RWPE2 (cell line): ENCODE measurements at regions not wholly inside any gene's neighbourhood (a gene's known extent, or its start where the extent isn't known, plus 50 kb on each side); places are given as distances from the start of the nearest gene placed in this dataset.
A peak's percentile ranks its signal among the peaks of the same experiment; 100 is the strongest.

Experiments used
- ATAC-seq: fragments of 200-7000 bp; cut with Tn5 transposase; 3 replicates; pipeline ENCODE4 v1.9.1; 2021; ENCODE audit warnings: low read depth
- DNase-seq: peaks from one replicate; pipeline ENCODE4 v3.0.0-alpha.2; 2020; ENCODE audit warnings: low spot score
- H3K27ac ChIP-seq: fragments of 450-650 bp; 2 replicates; pipeline ENCODE4 v1.5.1; 2017; ENCODE audit warnings: mild to moderate bottlenecking; ENCODE audit not compliant: poor library complexity, severe bottlenecking
- H3K27me3 ChIP-seq: fragments of 250-450 bp; sonication (Bioruptor Pico); 2 replicates; pipeline ENCODE4 v1.5.1; 2021; ENCODE audit warnings: mild to moderate bottlenecking, moderate library complexity; ENCODE audit not compliant: insufficient read depth, poor library complexity, severe bottlenecking
- H3K36me3 ChIP-seq: fragments of 250-450 bp; sonication (Bioruptor Pico); 2 replicates; pipeline ENCODE4 v1.5.1; 2020; ENCODE audit warnings: low read depth, mild to moderate bottlenecking, moderate library complexity
- H3K4me1 ChIP-seq: fragments of 250-450 bp; sonication (Bioruptor Pico); 2 replicates; pipeline ENCODE4 v1.5.1; 2021; ENCODE audit warnings: mild to moderate bottlenecking, moderate library complexity; ENCODE audit not compliant: insufficient read depth, poor library complexity, severe bottlenecking
- H3K4me3 ChIP-seq: fragments of 250-450 bp; sonication (Bioruptor Pico); 2 replicates; pipeline ENCODE4 v1.5.1; 2021; ENCODE audit warnings: mild to moderate bottlenecking, moderate library complexity; ENCODE audit not compliant: severe bottlenecking
- H3K9me3 ChIP-seq: fragments of 250-450 bp; sonication (Bioruptor Pico); 2 replicates; pipeline ENCODE4 v1.5.1; 2021; ENCODE audit warnings: mild to moderate bottlenecking, moderate library complexity; ENCODE audit not compliant: severe bottlenecking
- TF ChIP-seq, protein P1 (sequence below): fragments of 450-650 bp; IDR thresholded peaks from one replicate; pipeline ENCODE4 v1.5.1; 2017; ENCODE audit warnings: mild to moderate bottlenecking, moderate library complexity; ENCODE audit not compliant: poor library complexity, severe bottlenecking

GRCh38 chr17:79232957-79233356, 158.3 kb downstream of the ENGASE start:
- no peaks in the 10 kb centered on the region for H3K27me3 ChIP-seq
- no peak for ATAC-seq
- no peak for DNase-seq

DNA sequence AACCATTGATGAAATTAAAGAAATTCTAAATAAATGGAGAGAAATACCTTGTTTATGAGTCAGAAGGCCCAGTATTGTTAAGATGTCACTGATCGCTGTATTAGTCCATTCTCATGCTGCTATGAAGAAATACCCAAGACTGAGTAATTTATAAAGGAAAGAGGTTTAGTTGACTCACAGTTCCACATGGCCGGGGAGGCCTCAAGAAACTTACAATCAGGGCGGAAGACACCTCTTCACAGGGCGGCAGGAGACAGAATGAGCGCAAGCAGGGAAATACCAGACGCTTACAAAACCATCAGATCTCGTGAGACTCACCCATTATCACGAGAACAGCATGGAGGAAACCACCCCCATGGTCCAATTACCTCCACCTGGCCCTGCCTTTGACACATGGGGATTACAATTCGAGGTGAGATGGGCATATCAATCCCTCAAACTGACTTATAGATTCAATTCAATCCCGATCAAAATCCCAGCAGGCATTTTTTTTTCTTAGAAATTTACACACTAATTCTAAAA, 157.2 kb downstream of the ENGASE start:
- no peak for DNase-seq
- no peaks in the 10 kb centered on the region for H3K27me3 ChIP-seq

More at GRCh38 chr17:79232957-79233356, 158.3 kb downstream of the ENGASE start:
- Histone ChIP-seq H3K9me3 (no peaks in the 10 kb centered on the region), H3K4me1 (peaks cover 22% of the 10 kb centered on the region), H3K27ac (no peak overlapping the region), H3K36me3 (no peaks in the 10 kb centered on the region), H3K4me3 (no peak overlapping the region)
- TF ChIP-seq, protein P1, sequence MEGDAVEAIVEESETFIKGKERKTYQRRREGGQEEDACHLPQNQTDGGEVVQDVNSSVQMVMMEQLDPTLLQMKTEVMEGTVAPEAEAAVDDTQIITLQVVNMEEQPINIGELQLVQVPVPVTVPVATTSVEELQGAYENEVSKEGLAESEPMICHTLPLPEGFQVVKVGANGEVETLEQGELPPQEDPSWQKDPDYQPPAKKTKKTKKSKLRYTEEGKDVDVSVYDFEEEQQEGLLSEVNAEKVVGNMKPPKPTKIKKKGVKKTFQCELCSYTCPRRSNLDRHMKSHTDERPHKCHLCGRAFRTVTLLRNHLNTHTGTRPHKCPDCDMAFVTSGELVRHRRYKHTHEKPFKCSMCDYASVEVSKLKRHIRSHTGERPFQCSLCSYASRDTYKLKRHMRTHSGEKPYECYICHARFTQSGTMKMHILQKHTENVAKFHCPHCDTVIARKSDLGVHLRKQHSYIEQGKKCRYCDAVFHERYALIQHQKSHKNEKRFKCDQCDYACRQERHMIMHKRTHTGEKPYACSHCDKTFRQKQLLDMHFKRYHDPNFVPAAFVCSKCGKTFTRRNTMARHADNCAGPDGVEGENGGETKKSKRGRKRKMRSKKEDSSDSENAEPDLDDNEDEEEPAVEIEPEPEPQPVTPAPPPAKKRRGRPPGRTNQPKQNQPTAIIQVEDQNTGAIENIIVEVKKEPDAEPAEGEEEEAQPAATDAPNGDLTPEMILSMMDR: no peak

GRCh38 chr17:79230576-79230975, 156.0 kb downstream of the ENGASE start:
- DNase-seq: no peak
- no peaks in the 10 kb centered on the region for H3K36me3 ChIP-seq
- peaks cover 28% of the 10 kb centered on the region for H3K4me1 ChIP-seq
- no peak overlapping the region for H3K4me3 ChIP-seq
- H3K27me3 ChIP-seq: no peaks in the 10 kb centered on the region
- TF ChIP-seq, protein P1: no peak
- ATAC-seq: no peak
- H3K27ac ChIP-seq: peak overlapping the region; percentile 98
- H3K9me3 ChIP-seq: no peaks in the 10 kb centered on the region

More for the DNA sequence above, 157.2 kb downstream of the ENGASE start:
- peak overlapping the region; percentile 98 for H3K27ac ChIP-seq
- TF ChIP-seq, protein P1: no peak
- peaks cover 28% of the 10 kb centered on the region for H3K4me1 ChIP-seq
- peak; percentile 52 for ATAC-seq
- H3K36me3 ChIP-seq: no peaks in the 10 kb centered on the region
- H3K9me3 ChIP-seq: no peaks in the 10 kb centered on the region
- H3K4me3 ChIP-seq: no peak overlapping the region

DNA sequence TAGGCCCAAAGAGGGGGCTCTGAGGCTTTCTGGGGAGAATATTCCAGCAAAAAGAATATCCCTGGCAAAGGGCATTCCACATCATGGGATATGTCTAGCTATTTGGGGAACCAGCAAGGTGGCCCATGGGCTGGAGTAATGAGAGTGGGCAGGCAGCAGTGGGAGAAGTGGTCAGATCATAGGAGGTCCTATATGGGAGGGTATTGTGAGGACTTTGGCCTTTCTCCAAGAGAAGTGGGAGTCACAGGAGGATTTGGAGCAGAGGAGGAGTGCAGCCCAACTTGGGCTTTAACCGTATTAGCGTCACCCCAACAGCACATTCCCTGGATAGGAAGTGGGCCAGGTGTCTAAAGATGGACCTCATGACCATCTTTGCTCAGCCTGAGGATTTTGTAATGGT, 151.4 kb downstream of the ENGASE start:
- DNase-seq (no peak), ATAC-seq (no peak)
- Histone ChIP-seq H3K27ac (no peak overlapping the region), H3K4me1 (peaks cover 17% of the 10 kb centered on the region), H3K4me3 (no peak overlapping the region), H3K9me3 (no peaks in the 10 kb centered on the region), H3K36me3 (no peaks in the 10 kb centered on the region), H3K27me3 (no peaks in the 10 kb centered on the region)
- TF ChIP-seq, protein P1: no peak

DNA sequence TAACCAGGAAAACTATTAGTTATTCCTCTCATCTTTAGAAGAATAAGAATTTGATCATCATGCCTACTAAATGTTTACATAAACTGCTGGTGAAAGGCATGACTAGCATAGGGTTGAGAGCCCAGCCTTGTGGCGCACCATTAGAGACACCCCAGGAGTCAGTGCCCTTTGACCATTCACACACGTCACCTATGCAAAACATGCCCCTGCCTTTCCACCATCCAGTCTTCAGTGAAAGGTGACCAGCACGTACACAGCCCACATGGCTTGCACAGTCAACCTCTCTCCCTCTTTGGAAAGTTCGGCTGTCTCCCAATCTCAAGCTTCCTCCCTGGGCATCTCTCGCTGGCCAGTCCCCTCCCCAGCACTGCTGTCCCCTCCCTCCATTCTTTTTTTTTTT, 150.3 kb downstream of the ENGASE start:
- ATAC-seq: no peak
- no peaks in the 10 kb centered on the region for H3K27me3 ChIP-seq
- no peak overlapping the region for H3K4me3 ChIP-seq
- H3K4me1 ChIP-seq: peaks cover 16% of the 10 kb centered on the region
- H3K27ac ChIP-seq: no peak overlapping the region
- H3K9me3 ChIP-seq: no peaks in the 10 kb centered on the region
- TF ChIP-seq, protein P1: no peak
- H3K36me3 ChIP-seq: no peaks in the 10 kb centered on the region
- no peak for DNase-seq
